Activated CD4-positive, alpha-beta T cell treated with anti-CD3 and anti-CD28 coated beads, Interleukin-2, Interleukin-4, amounts not matched to agents 100 ng/mL and 50 ng/mL, durations not matched to agents 16 hours and 8 hours (primary cell): ENCODE measurements at regions not wholly inside any gene's neighbourhood (a gene's known extent, or its start where the extent isn't known, plus 50 kb on each side); places are given as distances from the start of the nearest gene placed in this dataset.
A peak's percentile ranks its signal among the peaks of the same experiment; 100 is the strongest.

Source experiments
- DNase-seq: peaks from one replicate; pipeline ENCODE4 v3.0.0-alpha.2; 2020; ENCODE audit warnings: low spot score

DNA sequence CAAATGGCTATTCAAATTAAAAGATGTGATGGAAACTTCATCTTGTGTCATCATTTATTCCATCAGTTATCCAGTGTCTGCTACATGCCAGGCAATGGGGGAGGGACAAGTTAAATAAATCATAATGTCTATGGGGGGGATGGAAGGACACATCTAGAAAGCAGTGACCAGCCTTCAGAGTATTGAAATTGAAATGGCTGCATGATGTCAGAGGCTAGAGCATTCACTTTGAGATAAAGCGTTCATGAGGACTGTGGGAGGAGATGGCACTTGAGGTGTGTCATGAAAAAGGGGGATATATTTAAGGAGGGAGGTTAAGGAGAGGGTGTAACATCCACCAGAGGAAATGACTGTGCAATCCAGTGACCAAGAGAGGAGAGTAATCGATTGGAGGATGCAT, 50.6 kb downstream of the SLIT2 start:
- no peak for DNase-seq

- no peak for DNase-seq
These were observed 54.3 kb downstream of the SLIT2 start for GRCh38 chr4:20305976-20306375.

DNA sequence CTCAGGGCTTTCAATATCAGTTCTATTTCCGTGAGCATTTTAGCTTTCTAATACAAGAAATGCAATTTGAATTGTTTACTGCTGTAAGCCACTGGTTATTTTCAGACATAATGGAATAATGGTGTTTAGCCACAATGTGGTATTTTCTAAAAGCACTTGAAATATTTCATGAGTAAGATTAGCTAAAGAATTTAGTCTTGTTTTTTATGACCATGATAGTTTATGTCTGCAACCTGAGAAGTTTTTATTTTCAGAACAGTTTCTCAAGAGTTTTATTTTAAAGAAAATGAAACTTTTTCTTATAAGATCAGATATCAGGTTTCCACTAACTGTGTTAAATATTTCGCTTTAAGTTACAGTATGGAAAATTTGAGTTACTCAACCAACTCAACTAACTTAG, 60.2 kb downstream of the SLIT2 start:
- DNase-seq: no peak

DNA sequence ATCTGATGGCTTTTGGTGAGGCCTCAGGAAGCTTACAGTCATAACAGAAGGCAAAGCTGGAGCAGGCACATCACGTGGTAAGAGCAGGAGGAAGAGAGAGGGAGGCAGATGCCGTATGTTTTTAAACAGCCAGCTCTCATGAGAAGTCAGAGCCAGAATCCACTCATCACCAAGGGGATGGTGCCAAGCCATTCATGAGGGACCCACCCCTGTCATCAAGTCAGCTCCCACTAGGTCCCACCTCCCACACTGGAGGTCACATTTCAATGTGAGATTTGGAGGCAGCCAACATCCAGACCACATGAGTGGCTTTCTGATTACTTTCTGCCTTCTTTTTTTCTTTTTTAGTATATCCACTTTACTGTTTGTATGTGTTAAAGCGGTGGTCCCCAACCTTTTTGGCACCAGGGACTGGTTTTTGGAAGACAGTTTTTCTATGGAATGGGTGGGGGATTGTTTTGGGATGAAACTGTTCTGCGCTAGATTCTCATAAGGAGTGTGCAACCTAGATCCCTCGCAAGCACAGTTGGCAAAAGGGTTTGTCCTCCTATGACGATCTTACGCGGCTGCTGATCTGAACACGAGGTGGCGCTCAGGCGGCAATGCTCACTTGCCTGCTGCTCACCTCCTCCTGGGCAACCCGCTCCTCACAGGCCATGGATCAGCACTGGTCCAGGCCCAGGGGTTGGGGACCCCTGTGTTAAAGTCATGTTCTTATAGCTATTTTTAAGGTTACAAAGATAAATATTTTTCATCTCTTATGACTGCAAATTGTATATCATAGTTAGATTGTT, 61.7 kb downstream of the SLIT2 start:
- peak; percentile 9 for DNase-seq

GRCh38 chr4:20317424-20317985, 65.8 kb downstream of the SLIT2 start:
- DNase-seq: no peak

GRCh38 chr4:20318001-20318908, 66.5 kb downstream of the SLIT2 start:
- no peak for DNase-seq

- no peak for DNase-seq
These were observed 67.2 kb downstream of the SLIT2 start for GRCh38 chr4:20318909-20319277.

DNA sequence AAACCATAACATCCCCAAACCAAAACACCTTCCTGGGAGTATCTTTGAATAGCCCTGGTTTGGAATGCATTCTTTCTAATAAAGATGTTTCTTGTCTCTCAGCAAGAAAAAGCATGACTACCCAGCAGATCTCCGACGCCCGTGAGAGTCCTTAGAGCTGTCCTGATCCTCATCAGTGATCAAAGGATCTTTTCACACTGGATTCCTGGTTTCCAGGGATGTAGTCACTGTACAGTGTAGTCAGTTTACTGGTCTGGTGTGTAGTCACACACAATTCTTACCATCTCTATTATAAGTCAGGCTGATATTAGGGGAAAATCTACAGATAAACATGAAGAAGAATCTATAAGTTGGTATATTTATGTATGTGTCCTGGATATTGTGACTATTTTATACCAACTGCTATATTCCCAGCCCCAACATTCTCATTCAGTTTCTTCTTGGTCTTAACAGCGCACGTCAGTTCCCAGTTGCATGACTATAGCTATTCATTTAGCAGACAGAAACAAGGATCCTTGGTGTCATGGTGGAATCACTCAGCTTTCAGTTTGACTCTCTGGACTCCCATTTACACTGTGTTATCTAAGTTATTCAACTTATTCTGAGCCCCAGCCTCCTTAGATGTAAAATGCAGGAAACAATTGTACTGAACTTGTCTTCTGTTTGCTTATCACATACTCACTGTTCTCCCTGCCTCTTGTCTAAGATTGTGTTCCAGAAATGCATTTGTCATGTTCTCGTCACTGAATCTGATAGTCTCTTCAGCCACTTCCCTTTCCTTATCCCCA, 68.3 kb downstream of the SLIT2 start:
- DNase-seq: no peak

- no peak for DNase-seq
These were observed 72.3 kb downstream of the SLIT2 start for GRCh38 chr4:20323991-20324390.

DNA sequence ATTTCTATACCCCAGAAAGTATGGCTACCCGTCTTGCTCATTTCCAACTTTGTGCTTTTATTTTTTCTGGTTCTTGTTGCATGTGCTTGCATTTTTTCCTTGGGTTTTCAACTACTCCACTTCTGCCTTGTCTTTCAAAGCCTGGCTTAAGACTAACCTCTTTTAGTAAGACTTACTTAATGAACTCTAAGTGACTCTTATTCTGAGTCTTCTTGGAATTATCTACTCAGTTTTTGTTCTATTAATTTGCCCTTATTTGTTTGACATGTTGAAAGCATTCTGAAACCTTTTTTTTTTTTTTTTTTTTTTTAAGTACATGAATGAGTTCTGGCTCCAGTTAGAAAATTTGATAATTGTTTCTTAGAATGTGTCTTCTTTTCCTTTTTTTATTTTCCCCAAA, 74.8 kb downstream of the SLIT2 start:
- DNase-seq: no peak

GRCh38 chr4:20326977-20327376, 75.3 kb downstream of the SLIT2 start:
- no peak for DNase-seq

DNA sequence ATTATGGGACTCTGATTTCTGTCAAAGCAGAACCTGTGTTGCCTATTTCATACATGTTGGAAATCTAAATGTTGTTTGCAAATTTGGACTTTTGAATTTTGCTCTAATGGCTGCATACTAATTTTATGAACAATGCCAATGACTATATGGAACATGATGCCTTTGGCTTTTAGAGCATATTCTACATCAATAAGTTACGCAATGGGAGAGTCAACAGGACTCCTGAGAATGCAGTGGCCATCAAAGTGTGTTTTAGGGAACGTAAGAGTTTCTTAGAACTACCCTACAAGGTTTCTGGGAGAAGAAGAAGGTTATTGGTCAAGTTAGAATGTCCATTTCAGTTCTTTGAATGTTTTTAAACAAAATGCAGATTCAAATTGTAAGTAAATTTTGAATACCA, 76.1 kb downstream of the SLIT2 start:
- no peak for DNase-seq

DNA sequence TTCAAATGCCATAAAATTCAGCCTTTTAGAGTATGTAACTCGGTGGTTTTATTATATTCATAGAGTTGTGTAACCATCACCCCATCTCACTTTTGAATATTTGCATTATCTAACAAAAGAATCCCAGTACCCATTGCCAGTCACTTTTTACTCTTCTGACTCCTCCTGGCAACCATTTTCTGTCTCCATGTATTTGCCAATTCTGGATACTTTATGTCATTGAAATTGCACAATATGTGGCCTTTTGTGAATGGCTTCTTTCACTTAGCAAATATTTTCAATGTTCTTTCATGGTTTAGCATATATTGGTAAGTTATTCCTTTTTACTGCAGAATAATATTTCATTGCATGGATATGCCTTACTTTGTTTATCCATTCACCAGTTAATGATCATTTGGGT, 79.9 kb downstream of the SLIT2 start:
- DNase-seq: no peak

DNA sequence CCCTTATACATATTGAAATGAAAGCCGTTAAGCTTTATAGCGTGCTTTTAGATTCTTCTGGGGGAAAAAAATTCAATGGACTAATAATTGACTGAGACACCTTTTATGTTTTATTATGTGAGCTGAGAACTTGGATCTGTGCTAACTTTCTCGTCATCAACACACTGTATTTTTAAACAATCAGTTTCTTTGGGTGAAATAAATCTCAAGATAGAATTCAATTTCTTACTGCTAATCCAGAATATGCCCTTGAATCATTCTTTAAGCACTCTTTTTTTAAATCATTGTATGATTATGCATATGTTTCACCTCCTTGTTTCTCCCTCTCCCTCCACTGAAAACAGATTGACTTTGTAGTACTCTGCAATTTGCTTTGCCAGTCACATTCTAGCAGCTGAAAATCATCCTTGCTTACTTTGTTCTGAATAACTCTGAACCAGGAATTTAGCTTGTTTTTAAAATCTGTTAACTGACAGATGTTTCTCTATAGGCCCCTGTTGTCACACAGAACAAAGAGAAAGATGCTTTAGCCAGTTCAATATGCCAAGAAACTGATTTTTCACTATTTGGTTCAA, 81.5 kb downstream of the SLIT2 start:
- no peak for DNase-seq

- DNase-seq: no peak
These were observed 85.6 kb downstream of the SLIT2 start for GRCh38 chr4:20337261-20337664.

DNA sequence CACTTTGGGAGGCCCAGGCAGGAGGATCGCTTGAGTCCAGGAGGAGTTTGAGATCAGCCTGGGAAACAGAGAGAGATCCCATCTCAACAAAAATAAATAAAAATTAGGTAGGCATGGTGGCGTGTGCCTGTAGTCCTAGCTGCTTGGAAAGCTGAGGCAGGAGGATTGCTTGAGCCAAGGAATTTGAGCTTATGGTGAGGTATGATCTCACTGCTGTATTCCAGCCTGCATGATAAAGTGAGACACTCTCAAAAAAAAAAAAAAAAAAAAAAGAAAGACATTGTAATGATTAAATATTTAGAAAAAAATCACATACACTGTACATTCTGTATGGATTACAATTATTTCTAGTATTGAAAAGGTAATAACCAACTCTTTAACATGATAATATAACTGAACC, 87.1 kb downstream of the SLIT2 start:
- no peak for DNase-seq

GRCh38 chr4:20341134-20341738, 89.5 kb downstream of the SLIT2 start:
- DNase-seq: no peak

DNA sequence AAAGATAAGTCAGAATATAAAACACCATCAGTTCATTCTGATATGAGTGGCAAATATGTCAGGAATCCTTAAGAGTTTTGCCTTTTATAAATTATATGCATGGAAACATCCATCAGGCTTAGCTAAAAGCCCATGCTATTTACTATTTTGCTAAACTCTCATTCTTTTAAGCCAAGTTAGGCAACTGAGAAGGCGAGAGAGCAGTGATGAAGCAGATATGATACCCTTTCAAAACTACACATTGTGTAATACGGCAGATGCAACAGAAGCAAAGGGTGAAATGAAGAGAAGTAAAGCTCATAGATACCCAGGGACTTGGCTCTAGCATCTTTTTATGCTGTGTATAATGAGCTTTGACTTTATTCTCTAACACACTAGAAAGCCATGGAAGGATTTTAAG, 95.8 kb downstream of the SLIT2 start:
- no peak for DNase-seq

GRCh38 chr4:20348411-20348810, 96.7 kb downstream of the SLIT2 start:
- DNase-seq: no peak

DNA sequence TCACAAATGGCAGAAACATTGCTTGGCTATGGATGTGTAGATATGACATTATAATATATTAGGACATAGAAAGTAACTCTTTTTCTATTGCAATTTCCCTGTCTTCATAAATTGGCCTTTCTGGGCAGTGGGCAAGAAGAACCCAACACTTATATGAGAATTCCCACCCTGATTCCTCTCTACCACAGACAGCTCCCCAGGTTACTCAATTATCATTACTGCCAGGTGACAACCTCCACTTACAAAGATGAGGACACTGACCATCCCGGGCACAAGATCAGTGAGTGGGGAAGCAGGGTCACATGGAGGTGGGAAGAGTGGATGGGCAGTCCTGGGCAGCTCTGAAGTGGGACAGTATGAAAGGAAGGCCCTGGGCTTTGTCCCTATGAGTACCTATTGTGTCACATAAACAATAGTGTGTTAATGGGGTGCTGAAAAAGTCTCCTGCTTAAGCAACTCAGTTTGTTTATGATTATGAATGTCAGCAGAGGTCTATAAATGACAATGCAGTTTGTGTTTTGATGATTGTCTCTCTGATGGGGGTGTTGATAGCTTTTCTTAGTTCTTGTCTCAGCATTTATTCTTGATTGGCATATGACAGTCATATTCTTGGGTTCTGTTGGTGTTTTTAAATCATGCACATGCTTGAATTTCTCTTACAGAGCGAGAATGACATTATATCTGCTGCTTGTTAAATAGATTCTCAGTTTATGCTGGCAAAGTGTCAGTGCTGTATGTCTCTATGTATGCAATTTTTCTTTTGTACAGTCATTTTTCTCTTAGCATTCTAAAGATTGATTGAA, 99.9 kb downstream of the SLIT2 start:
- no peak for DNase-seq

GRCh38 chr4:20352163-20352431, 100.4 kb downstream of the SLIT2 start:
- no peak for DNase-seq
